SK-N-SH treated with all-trans-retinoic acid at 6 μM for 48 hours (cell line): ENCODE measurements at regions not wholly inside any gene's neighbourhood (a gene's known extent, or its start where the extent isn't known, plus 50 kb on each side); places are given as distances from the start of the nearest gene placed in this dataset.

Experiments
- ATAC-seq: fragments of 200-7000 bp; cut with Tn5 transposase; 3 replicates; pipeline ENCODE4 v1.9.1; 2020; ENCODE audit warnings: mild to moderate bottlenecking, moderate library complexity
- BACH2 ChIP-seq: fragments of 250-450 bp; sonication (Bioruptor Pico); IDR thresholded peaks from 2 replicates; pipeline ENCODE4 v1.9.0; 2021; ENCODE audit warnings: mild to moderate bottlenecking, borderline replicate concordance
- CREB5 ChIP-seq: fragments of 250-450 bp; sonication (Bioruptor Pico); IDR thresholded peaks from 2 replicates; pipeline ENCODE4 v1.5.1; 2020; ENCODE audit warnings: low read depth, mild to moderate bottlenecking, moderate library complexity
- CSDC2 ChIP-seq: fragments of 250-450 bp; sonication (Bioruptor Pico); IDR thresholded peaks from 2 replicates; pipeline ENCODE4 v1.5.0; 2020; ENCODE audit warnings: mild to moderate bottlenecking, moderate library complexity
- ESRRG ChIP-seq: fragments of 250-450 bp; sonication (Bioruptor Pico); IDR thresholded peaks from 2 replicates; pipeline ENCODE4 v1.6.1; 2021; ENCODE audit warnings: mild to moderate bottlenecking
- GLIS3 ChIP-seq: fragments of 250-450 bp; sonication (Bioruptor Pico); IDR thresholded peaks from 2 replicates; pipeline ENCODE4 v1.5.0; 2020; ENCODE audit warnings: mild to moderate bottlenecking, moderate library complexity
- ISL1 ChIP-seq: fragments of 250-450 bp; sonication (Bioruptor Pico); IDR thresholded peaks from 2 replicates; pipeline ENCODE4 v2.1.2; 2022; ENCODE audit warnings: mild to moderate bottlenecking, moderate library complexity
- OSR1 ChIP-seq: fragments of 250-450 bp; sonication (Bioruptor Pico); IDR thresholded peaks from 2 replicates; pipeline ENCODE4 v1.8.0; 2022; ENCODE audit warnings: moderate library complexity, mild to moderate bottlenecking, inconsistent platforms
- PATZ1 ChIP-seq: fragments of 250-450 bp; sonication (Bioruptor Pico); IDR thresholded peaks from 2 replicates; pipeline ENCODE4 v1.8.0; 2020; ENCODE audit warnings: mild to moderate bottlenecking, moderate library complexity, borderline replicate concordance
- POU6F1 ChIP-seq: fragments of 250-450 bp; sonication (Bioruptor Pico); IDR thresholded peaks from 2 replicates; pipeline ENCODE4 v1.8.0; 2021; ENCODE audit warnings: low read depth, mild to moderate bottlenecking, moderate library complexity, borderline replicate concordance
- PPARA ChIP-seq: fragments of 250-450 bp; sonication (Bioruptor Pico); IDR thresholded peaks from 2 replicates; pipeline ENCODE4 v1.5.0; 2020; ENCODE audit warnings: mild to moderate bottlenecking, borderline replicate concordance
- RARB ChIP-seq: fragments of 250-450 bp; sonication (Bioruptor Pico); IDR thresholded peaks from 2 replicates; pipeline ENCODE4 v1.8.0; 2021; ENCODE audit warnings: mild to moderate bottlenecking, moderate library complexity
- SNAI2 ChIP-seq: fragments of 250-450 bp; sonication (Bioruptor Pico); IDR thresholded peaks from 2 replicates; pipeline ENCODE4 v1.5.0; 2020; ENCODE audit warnings: mild to moderate bottlenecking, moderate library complexity
- TCF4 ChIP-seq: fragments of 250-450 bp; sonication (Bioruptor Pico); IDR thresholded peaks from 2 replicates; pipeline ENCODE4 v1.8.0; 2021; ENCODE audit warnings: mild to moderate bottlenecking, moderate library complexity, borderline replicate concordance
- TOX ChIP-seq: fragments of 250-450 bp; sonication (Bioruptor Pico); IDR thresholded peaks from 2 replicates; pipeline ENCODE4 v1.8.0; 2021; ENCODE audit warnings: mild to moderate bottlenecking, moderate library complexity, borderline replicate concordance
- TSHZ2 ChIP-seq: fragments of 250-450 bp; sonication (Bioruptor Pico); IDR thresholded peaks from 2 replicates; pipeline ENCODE4 v1.5.0; 2020; ENCODE audit warnings: mild to moderate bottlenecking, moderate library complexity
- ZC3H10 ChIP-seq: fragments of 250-450 bp; sonication (Bioruptor Pico); IDR thresholded peaks from 2 replicates; pipeline ENCODE4 v1.5.1; 2021; ENCODE audit warnings: mild to moderate bottlenecking, moderate library complexity
- ZFP3 ChIP-seq: fragments of 250-450 bp; sonication (Bioruptor Pico); IDR thresholded peaks from 2 replicates; pipeline ENCODE4 v1.5.0; 2020; ENCODE audit warnings: mild to moderate bottlenecking, moderate library complexity
- ZFP30 ChIP-seq: fragments of 450-650 bp; formaldehyde crosslinking; IDR thresholded peaks from 2 replicates; pipeline ENCODE4 v1.5.0; 2022; ENCODE audit warnings: mild to moderate bottlenecking, moderate library complexity
- ZNF565 ChIP-seq: fragments of 450-650 bp; formaldehyde crosslinking; conservative IDR thresholded peaks from 2 replicates; pipeline ENCODE4 v1.5.0; 2020; ENCODE audit warnings: low read depth, mild to moderate bottlenecking, moderate library complexity
- ZNF70 ChIP-seq: fragments of 450-650 bp; formaldehyde crosslinking; IDR thresholded peaks from 2 replicates; pipeline ENCODE4 v1.5.0; 2020; ENCODE audit warnings: mild to moderate bottlenecking, moderate library complexity
- ZNF8 ChIP-seq: fragments of 450-650 bp; formaldehyde crosslinking; IDR thresholded peaks from 2 replicates; pipeline ENCODE4 v1.5.0; 2020; ENCODE audit warnings: mild to moderate bottlenecking, moderate library complexity
- TF ChIP-seq, protein P1 (sequence below): fragments of 250-450 bp; sonication (Bioruptor Pico); IDR thresholded peaks from 2 replicates; pipeline ENCODE4 v1.5.1; 2021; ENCODE audit warnings: mild to moderate bottlenecking, moderate library complexity

DNA sequence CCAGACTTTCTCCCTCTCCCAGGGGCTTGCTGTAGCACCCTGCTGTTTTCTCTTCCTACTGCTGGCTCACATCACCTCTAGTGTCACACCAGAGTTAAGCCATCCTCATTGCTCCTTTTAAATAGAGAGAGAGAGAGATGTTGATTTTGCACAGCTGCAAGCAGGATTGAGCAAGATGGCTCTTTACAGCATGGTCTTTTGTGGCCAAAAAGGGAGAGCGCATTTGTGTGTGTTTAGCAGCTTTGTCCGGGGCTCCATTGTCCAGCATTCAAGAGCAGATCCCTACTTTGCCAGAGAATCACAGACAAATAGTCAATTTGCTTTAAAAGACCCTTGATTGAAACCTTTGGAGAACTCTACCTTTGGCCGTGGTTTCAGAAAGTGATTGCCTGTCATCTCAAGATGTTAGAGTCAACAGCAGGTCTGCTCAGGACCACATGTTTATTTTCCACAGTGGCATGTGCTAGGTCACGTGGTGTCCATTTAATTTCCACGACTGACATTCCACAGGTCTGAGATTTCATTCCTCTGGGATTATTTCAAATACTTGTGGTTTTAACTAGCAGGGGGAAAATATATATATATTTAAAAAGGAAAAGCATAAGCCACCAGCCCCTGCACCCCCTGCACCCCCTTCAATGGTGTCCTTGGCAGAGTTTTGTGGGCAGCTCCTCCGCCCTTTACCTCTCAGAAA lies 359.9 kb upstream of the SLC14A2 start:
- TF ChIP-seq GLIS3 (CRISPR knock-in tag) (no peak), RARB (CRISPR knock-in tag) (no peak), OSR1 (CRISPR knock-in tag) (no peak), CSDC2 (CRISPR knock-in tag) (no peak), ZFP3 (CRISPR knock-in tag) (no peak), BACH2 (CRISPR knock-in tag) (no peak), TOX (CRISPR knock-in tag) (no peak), ISL1 (no peak), TCF4 (CRISPR knock-in tag) (no peak), CREB5 (CRISPR knock-in tag) (no peak), PATZ1 (no peak), ZNF70 (no peak), SNAI2 (CRISPR knock-in tag) (no peak), POU6F1 (CRISPR knock-in tag) (no peak), ZFP30 (CRISPR knock-in tag) (no peak), ZNF8 (CRISPR knock-in tag) (no peak), TSHZ2 (CRISPR knock-in tag) (no peak)
- TF ChIP-seq, protein P1, sequence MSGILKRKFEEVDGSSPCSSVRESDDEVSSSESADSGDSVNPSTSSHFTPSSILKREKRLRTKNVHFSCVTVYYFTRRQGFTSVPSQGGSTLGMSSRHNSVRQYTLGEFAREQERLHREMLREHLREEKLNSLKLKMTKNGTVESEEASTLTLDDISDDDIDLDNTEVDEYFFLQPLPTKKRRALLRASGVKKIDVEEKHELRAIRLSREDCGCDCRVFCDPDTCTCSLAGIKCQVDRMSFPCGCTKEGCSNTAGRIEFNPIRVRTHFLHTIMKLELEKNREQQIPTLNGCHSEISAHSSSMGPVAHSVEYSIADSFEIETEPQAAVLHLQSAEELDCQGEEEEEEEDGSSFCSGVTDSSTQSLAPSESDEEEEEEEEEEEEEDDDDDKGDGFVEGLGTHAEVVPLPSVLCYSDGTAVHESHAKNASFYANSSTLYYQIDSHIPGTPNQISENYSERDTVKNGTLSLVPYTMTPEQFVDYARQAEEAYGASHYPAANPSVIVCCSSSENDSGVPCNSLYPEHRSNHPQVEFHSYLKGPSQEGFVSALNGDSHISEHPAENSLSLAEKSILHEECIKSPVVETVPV (CRISPR knock-in tag) = no peak
- ATAC-seq = peak; percentile 86

DNA sequence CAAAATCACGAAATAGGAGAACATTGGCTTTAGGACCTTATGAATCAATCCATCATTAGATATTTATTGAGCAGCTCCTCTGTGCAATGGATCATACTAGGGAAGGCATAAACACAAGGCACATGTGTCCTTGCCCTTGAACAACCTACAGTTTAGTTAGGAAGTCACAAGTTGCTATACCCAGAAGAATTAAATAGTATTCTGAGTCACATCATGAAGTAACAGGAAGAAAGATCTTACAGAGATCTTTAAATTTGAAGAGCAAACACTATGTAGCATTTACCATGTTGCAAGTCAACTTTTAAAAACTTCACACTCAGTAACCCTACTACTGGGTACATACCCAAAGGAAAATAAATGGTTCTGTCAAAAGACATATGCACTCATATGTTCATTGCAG lies 355.2 kb upstream of the SLC14A2 start:
- ATAC-seq = no peak
- TF ChIP-seq CSDC2 (CRISPR knock-in tag) = no peak
- TF ChIP-seq CREB5 (CRISPR knock-in tag) = no peak
- no peak for TF ChIP-seq ZFP3 (CRISPR knock-in tag)
- no peak for TF ChIP-seq ISL1
- no peak for TF ChIP-seq OSR1 (CRISPR knock-in tag)
- no peak for TF ChIP-seq ZFP30 (CRISPR knock-in tag)
- TF ChIP-seq ZNF565 (CRISPR knock-in tag) = no peak
- no peak for TF ChIP-seq ESRRG (CRISPR knock-in tag)
- no peak for TF ChIP-seq RARB (CRISPR knock-in tag)
- TF ChIP-seq ZC3H10 = no peak
- no peak for TF ChIP-seq PATZ1
- TF ChIP-seq PPARA (CRISPR knock-in tag) = no peak
- no peak for TF ChIP-seq TOX (CRISPR knock-in tag)
- TF ChIP-seq ZNF8 (CRISPR knock-in tag) = no peak
- TF ChIP-seq POU6F1 (CRISPR knock-in tag) = no peak
